HepG2 (cell line): ENCODE measurements at regions not wholly inside any gene's neighbourhood (a gene's known extent, or its start where the extent isn't known, plus 50 kb on each side); places are given as distances from the start of the nearest gene placed in this dataset.

Source experiments
- CHD2 ChIP-seq: IDR thresholded peaks from 2 replicates; pipeline ENCODE4 v1.6.1; 2011; ENCODE audit warnings: low read depth, low read length, improper control_type of control experiment
- CREB1 ChIP-seq, 2 experiments: fragments of 450-650 bp in 1 of 2; IDR thresholded peaks; 2 replicates each; pipeline ENCODE4 v1.6.1; 2016 to 2017; ENCODE audit warnings: control low read depth in 1 of 2, mild to moderate bottlenecking in 1 of 2, missing compliant biosample characterization in 1 of 2, missing genetic modification characterization in 1 of 2
- HNF4A ChIP-seq: sonication (generic); formaldehyde crosslinking; IDR thresholded peaks from 2 replicates; pipeline ENCODE4 v1.4.0; 2020; ENCODE audit warnings: missing genetic modification reagents
- IKZF4 ChIP-seq: sonication (generic); formaldehyde crosslinking; IDR thresholded peaks from 2 replicates; pipeline ENCODE4 v1.5.1; 2020; ENCODE audit warnings: borderline replicate concordance, mild to moderate bottlenecking, low read depth, missing genetic modification reagents; ENCODE audit errors: not compliant biosample characterization
- MATR3 ChIP-seq: sonication (generic); formaldehyde crosslinking; IDR thresholded peaks from 2 replicates; pipeline ENCODE4 v1.4.0; 2020; ENCODE audit warnings: missing genetic modification reagents
- POLR2A ChIP-seq, 2 experiments: IDR thresholded peaks; 2 replicates each; pipeline ENCODE4 v1.6.1; 2011; ENCODE audit warnings: low read depth in 2 of 2, low read length in 2 of 2, mild to moderate bottlenecking in 1 of 2, moderate library complexity in 1 of 2; ENCODE audit not compliant: insufficient read depth in 1 of 2
- SP1 ChIP-seq, 2 experiments: fragments of 450-650 bp in 1 of 2; sonication (generic) in 1 of 2; formaldehyde crosslinking in 1 of 2; IDR thresholded peaks; 2 replicates each; pipeline versions ENCODE4 v1.4.0 to v1.6.1; 2016 to 2020; ENCODE audit warnings: missing genetic modification reagents in 1 of 2
- ZNF232 ChIP-seq: sonication (generic); formaldehyde crosslinking; IDR thresholded peaks from 2 replicates; pipeline ENCODE4 v1.4.0; 2020; ENCODE audit warnings: missing genetic modification reagents, borderline replicate concordance
- TF ChIP-seq, protein P1 (sequence below): IDR thresholded peaks from 2 replicates; pipeline ENCODE4 v1.6.1; 2016
- TF ChIP-seq, protein P2 (sequence below): sonication (generic); formaldehyde crosslinking; IDR thresholded peaks from 2 replicates; pipeline ENCODE4 v1.5.0; 2020; ENCODE audit warnings: mild to moderate bottlenecking, missing genetic modification reagents, moderate library complexity
- TF ChIP-seq, protein P3 (sequence below): sonication (generic); formaldehyde crosslinking; IDR thresholded peaks from 2 replicates; pipeline ENCODE4 v1.5.0; 2020; ENCODE audit warnings: mild to moderate bottlenecking, missing genetic modification reagents, borderline replicate concordance

DNA sequence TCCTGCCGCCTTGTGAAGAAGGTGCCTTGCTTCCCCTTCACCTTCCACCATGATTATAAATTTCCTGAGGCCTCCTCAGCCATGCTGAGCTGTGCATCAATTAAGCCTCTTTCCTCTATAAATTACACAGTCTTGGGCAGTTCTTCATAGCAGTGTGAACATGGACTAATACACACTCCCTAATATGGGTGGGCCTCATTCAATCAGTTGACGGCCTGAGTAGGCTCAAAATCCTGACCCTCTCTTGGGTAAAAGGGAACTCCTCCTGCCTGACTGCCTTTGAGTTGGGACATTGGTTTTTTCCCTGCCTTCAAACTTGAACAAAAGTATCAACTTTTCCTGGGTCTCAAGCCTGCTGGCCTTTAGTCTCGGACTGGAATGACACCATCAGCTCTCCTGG lies 96.6 kb upstream of the PROKR2 start:
- TF ChIP-seq, protein P1, sequence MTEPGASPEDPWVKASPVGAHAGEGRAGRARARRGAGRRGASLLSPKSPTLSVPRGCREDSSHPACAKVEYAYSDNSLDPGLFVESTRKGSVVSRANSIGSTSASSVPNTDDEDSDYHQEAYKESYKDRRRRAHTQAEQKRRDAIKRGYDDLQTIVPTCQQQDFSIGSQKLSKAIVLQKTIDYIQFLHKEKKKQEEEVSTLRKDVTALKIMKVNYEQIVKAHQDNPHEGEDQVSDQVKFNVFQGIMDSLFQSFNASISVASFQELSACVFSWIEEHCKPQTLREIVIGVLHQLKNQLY: no peak
- TF ChIP-seq MATR3 (no peak), ZNF232 (CRISPR knock-in tag) (no peak), CHD2 (no peak), POLR2A (IDR thresholded peaks at IDR 0.05; ENCODE audit: insufficient read depth in 1 of 2, low read depth in 2 of 2, low read length in 2 of 2) (no peak), HNF4A (CRISPR knock-in tag) (no peak), CREB1 (IDR thresholded peaks at IDR 0.05) (no peak), CREB1 (CRISPR knock-in tag; IDR thresholded peaks at IDR 0.05) (no peak), IKZF4 (CRISPR knock-in tag) (no peak), SP1 (IDR thresholded peaks at IDR 0.05) (no peak), SP1 (CRISPR knock-in tag; IDR thresholded peaks at IDR 0.05) (no peak)
- TF ChIP-seq, protein P2, sequence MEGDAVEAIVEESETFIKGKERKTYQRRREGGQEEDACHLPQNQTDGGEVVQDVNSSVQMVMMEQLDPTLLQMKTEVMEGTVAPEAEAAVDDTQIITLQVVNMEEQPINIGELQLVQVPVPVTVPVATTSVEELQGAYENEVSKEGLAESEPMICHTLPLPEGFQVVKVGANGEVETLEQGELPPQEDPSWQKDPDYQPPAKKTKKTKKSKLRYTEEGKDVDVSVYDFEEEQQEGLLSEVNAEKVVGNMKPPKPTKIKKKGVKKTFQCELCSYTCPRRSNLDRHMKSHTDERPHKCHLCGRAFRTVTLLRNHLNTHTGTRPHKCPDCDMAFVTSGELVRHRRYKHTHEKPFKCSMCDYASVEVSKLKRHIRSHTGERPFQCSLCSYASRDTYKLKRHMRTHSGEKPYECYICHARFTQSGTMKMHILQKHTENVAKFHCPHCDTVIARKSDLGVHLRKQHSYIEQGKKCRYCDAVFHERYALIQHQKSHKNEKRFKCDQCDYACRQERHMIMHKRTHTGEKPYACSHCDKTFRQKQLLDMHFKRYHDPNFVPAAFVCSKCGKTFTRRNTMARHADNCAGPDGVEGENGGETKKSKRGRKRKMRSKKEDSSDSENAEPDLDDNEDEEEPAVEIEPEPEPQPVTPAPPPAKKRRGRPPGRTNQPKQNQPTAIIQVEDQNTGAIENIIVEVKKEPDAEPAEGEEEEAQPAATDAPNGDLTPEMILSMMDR (CRISPR knock-in tag): no peak
- TF ChIP-seq, protein P3, sequence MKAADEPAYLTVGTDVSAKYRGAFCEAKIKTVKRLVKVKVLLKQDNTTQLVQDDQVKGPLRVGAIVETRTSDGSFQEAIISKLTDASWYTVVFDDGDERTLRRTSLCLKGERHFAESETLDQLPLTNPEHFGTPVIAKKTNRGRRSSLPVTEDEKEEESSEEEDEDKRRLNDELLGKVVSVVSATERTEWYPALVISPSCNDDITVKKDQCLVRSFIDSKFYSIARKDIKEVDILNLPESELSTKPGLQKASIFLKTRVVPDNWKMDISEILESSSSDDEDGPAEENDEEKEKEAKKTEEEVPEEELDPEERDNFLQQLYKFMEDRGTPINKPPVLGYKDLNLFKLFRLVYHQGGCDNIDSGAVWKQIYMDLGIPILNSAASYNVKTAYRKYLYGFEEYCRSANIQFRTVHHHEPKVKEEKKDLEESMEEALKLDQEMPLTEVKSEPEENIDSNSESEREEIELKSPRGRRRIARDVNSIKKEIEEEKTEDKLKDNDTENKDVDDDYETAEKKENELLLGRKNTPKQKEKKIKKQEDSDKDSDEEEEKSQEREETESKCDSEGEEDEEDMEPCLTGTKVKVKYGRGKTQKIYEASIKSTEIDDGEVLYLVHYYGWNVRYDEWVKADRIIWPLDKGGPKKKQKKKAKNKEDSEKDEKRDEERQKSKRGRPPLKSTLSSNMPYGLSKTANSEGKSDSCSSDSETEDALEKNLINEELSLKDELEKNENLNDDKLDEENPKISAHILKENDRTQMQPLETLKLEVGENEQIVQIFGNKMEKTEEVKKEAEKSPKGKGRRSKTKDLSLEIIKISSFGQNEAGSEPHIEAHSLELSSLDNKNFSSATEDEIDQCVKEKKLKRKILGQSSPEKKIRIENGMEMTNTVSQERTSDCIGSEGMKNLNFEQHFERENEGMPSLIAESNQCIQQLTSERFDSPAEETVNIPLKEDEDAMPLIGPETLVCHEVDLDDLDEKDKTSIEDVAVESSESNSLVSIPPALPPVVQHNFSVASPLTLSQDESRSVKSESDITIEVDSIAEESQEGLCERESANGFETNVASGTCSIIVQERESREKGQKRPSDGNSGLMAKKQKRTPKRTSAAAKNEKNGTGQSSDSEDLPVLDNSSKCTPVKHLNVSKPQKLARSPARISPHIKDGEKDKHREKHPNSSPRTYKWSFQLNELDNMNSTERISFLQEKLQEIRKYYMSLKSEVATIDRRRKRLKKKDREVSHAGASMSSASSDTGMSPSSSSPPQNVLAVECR (CRISPR knock-in tag): no peak
